Esophagus muscularis mucosa (tissue), 4 donors: ENCODE measurements at regions not wholly inside any gene's neighbourhood (a gene's known extent, or its start where the extent isn't known, plus 50 kb on each side); places are given as distances from the start of the nearest gene placed in this dataset.

ENCODE experiments used
- DNase-seq: peaks from one replicate; pipeline ENCODE4 v3.0.0-alpha.2; 2017; ENCODE audit errors: extremely low spot score
- H3K27ac ChIP-seq, 4 donors: fragments of 200-600 bp; sonication (generic); replicated peaks in 1 of 4; 1 replicate in 3 of 4; 2 replicates in 1 of 4; pipeline ENCODE4 v1.5.1; 2016 to 2019; ENCODE audit warnings: mild to moderate bottlenecking in 1 of 4
- H3K27me3 ChIP-seq, 4 donors: fragments of 200-600 bp; sonication (generic); one replicate each; pipeline versions ENCODE4 v1.5.1 to v1.6.0; 2016 to 2019
- H3K36me3 ChIP-seq, 4 donors: fragments of 200-600 bp; sonication (generic); one replicate each; pipeline ENCODE4 v1.5.1; 2016 to 2019
- H3K4me1 ChIP-seq, 4 donors: fragments of 200-600 bp; sonication (generic); one replicate each; pipeline ENCODE4 v1.5.1; 2016 to 2019
- H3K4me3 ChIP-seq, 4 donors: fragments of 200-600 bp; sonication (generic); 1 replicate in 2 of 4; 2 replicates in 2 of 4; pipeline ENCODE4 v1.5.1; 2016 to 2019; ENCODE audit warnings: mild to moderate bottlenecking in 4 of 4, moderate library complexity in 1 of 4
- H3K9me3 ChIP-seq, 4 donors: fragments of 200-600 bp; sonication (generic); 1 replicate in 3 of 4; 2 replicates in 1 of 4; pipeline ENCODE4 v1.5.1; 2016 to 2019
- CTCF ChIP-seq, 3 experiments: fragments of 200-600 bp in 2 of 3; fragments of 450-650 bp in 1 of 3; sonication (generic) in 2 of 3; IDR thresholded peaks; one replicate each; pipeline ENCODE4 v1.5.1; 2017 to 2019; ENCODE audit warnings: antibody characterized with exemption in 3 of 3, mild to moderate bottlenecking in 2 of 3, moderate library complexity in 1 of 3
- EP300 ChIP-seq: sonication (generic); formaldehyde crosslinking; IDR thresholded peaks from one replicate; pipeline ENCODE4 v1.6.1; 2017; ENCODE audit warnings: antibody characterized with exemption
- POLR2A ChIP-seq: fragments of 450-650 bp; IDR thresholded peaks from one replicate; pipeline ENCODE4 v1.6.1; 2017; ENCODE audit warnings: antibody characterized with exemption, moderate library complexity, mild to moderate bottlenecking, low read depth
- POLR2AphosphoS5 ChIP-seq, 2 donors: sonication (generic); formaldehyde crosslinking; IDR thresholded peaks; one replicate each; pipeline ENCODE4 v1.6.1; 2017; ENCODE audit warnings: antibody characterized with exemption in 2 of 2
- WGBS: methylation state at CpG from one replicate; pipeline ENCODE4 v1.1.5; 2018; 5-methylcytosine and 5-hydroxymethylcytosine counted together
- intact Hi-C: fragments of 100-400 bp; cut with DNase I; formaldehyde crosslinking; loops from one replicate; pipeline ENCODE4 v1.15.1; 2023

GRCh38 chr6:14047151-14047740, 70.3 kb upstream of the CD83 start:
- TF ChIP-seq EP300 (no peak), POLR2AphosphoS5 (IDR thresholded peaks at IDR 0.05) (no peak), CTCF (IDR thresholded peaks at IDR 0.05) (no peak), POLR2A (no peak)
- Histone ChIP-seq H3K4me3 (no peak overlapping the region), H3K27me3 (peaks cover 0 to 39% (median 0%) of the 10 kb centered on the region in 4 donors), H3K9me3 (no peaks in the 10 kb centered on the region), H3K27ac (no peak overlapping the region), H3K36me3 (no peaks in the 10 kb centered on the region), H3K4me1 (no peaks in the 10 kb centered on the region)
- intact Hi-C loops = loop anchor here (5.0 to 10.0 kb wide), 2 partner anchors 140 to 252 kb away; no protein-coding TSS in a partner anchor
- DNase-seq = no peak
- WGBS = 92% methylated on average over 5 of the region's 5 CpGs

- Histone ChIP-seq H3K9me3 (no peaks in the 10 kb centered on the region), H3K4me3 (no peak overlapping the region), H3K27ac (no peak overlapping the region), H3K4me1 (no peaks in the 10 kb centered on the region), H3K36me3 (no peaks in the 10 kb centered on the region), H3K27me3 (peaks cover 0 to 34% (median 0%) of the 10 kb centered on the region in 4 donors)
- TF ChIP-seq CTCF (IDR thresholded peaks at IDR 0.05) (no peak), EP300 (no peak), POLR2A (no peak), POLR2AphosphoS5 (IDR thresholded peaks at IDR 0.05) (no peak)
- WGBS = 68% methylated on average over 3 of the region's 3 CpGs
- intact Hi-C loops = loop anchor here (5.0 to 10.0 kb wide), 2 partner anchors 142 to 254 kb away; no protein-coding TSS in a partner anchor
- DNase-seq = no peak
Observed at GRCh38 chr6:14048837-14049236, 68.7 kb upstream of the CD83 start.

GRCh38 chr6:14051355-14051754, 66.2 kb upstream of the CD83 start:
- H3K9me3 ChIP-seq = no peaks in the 10 kb centered on the region
- H3K4me1 ChIP-seq = no peaks in the 10 kb centered on the region
- peaks cover 0 to 20% (median 0%) of the 10 kb centered on the region in 4 donors for H3K27me3 ChIP-seq
- H3K27ac ChIP-seq = no peak overlapping the region
- no peaks in the 10 kb centered on the region for H3K36me3 ChIP-seq
- 60% methylated on average over 2 of the region's 2 CpGs for WGBS
- TF ChIP-seq EP300 (no peak), POLR2A (no peak), POLR2AphosphoS5 (IDR thresholded peaks at IDR 0.05) (no peak), CTCF (IDR thresholded peaks at IDR 0.05) (no peak)
- peak; percentile 53 for DNase-seq
- intact Hi-C loops = no loop called here
- H3K4me3 ChIP-seq = no peak overlapping the region

- TF ChIP-seq POLR2AphosphoS5 (IDR thresholded peaks at IDR 0.05) = no peak
- TF ChIP-seq EP300 = no peak
- no peak for TF ChIP-seq POLR2A
- TF ChIP-seq CTCF (IDR thresholded peaks at IDR 0.05) = no peak
- no peak overlapping the region for H3K27ac ChIP-seq
- peaks cover 0 to 23% (median 0%) of the 10 kb centered on the region in 4 donors for H3K27me3 ChIP-seq
- no peaks in the 10 kb centered on the region for H3K4me1 ChIP-seq
- H3K9me3 ChIP-seq = no peaks in the 10 kb centered on the region
- intact Hi-C loops = no loop called here
- H3K36me3 ChIP-seq = no peaks in the 10 kb centered on the region
- no peak for DNase-seq
- H3K4me3 ChIP-seq = no peak overlapping the region
- 75% methylated on average over 2 of the region's 2 CpGs for WGBS
Observed at GRCh38 chr6:14053811-14054210, 63.8 kb upstream of the CD83 start.

- Histone ChIP-seq H3K36me3 (no peaks in the 10 kb centered on the region), H3K27me3 (peaks cover 0 to 19% (median 0%) of the 10 kb centered on the region in 4 donors), H3K27ac (no peak overlapping the region), H3K4me3 (no peak overlapping the region), H3K9me3 (no peaks in the 10 kb centered on the region), H3K4me1 (no peaks in the 10 kb centered on the region)
- 59% methylated on average over 2 of the region's 2 CpGs for WGBS
- intact Hi-C loops = no loop called here
- TF ChIP-seq EP300 = no peak
- TF ChIP-seq POLR2AphosphoS5 (IDR thresholded peaks at IDR 0.05) = no peak
- no peak for TF ChIP-seq POLR2A
- no peak for TF ChIP-seq CTCF (IDR thresholded peaks at IDR 0.05)
- DNase-seq = no peak
Observed at GRCh38 chr6:14055541-14055940, 62.0 kb upstream of the CD83 start.
